ENCODE measurements at regions not wholly inside any gene's neighbourhood (a gene's known extent, or its start where the extent isn't known, plus 50 kb on each side); places are given as distances from the start of the nearest gene placed in this dataset.

DNA sequence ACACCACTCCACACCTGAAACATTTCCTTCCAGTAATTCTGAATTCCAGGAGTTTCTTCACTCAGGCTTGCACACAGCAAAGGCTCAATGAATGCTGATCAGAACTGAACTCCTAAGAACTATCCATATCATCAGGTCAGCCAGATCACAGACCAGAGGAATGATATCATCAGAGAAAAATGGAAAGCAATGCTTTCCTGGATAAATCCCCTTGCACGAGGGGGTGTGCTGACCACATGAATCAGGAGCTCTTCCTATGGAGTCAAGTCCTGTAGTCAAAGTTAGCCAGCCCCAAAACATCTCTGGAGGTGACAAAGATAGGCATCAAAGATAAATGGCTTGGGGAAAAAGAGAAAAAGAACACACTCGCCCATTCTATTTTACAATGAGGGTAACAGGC lies 83.8 kb upstream of the ACVR2A start:
- no peak overlapping the region for H3K4me2 ChIP-seq (ENCODE audit: insufficient read depth, insufficient read length, low read length)
- no peak overlapping the region for H3T11ph ChIP-seq (ENCODE audit: low read length)
- H3K23me2 ChIP-seq (ENCODE audit: insufficient read length, low read depth, low read length, poor library complexity, severe bottlenecking): no peaks in the 10 kb centered on the region
- Mint-ChIP-seq H3K27ac (no peak overlapping the region), H3K9me3 (peaks cover 10 to 16% of the 10 kb centered on the region in 2 experiments; a peak in 4 of 5 replicates), H3K4me3 (no peak overlapping the region), H3K4me1 (peaks cover 14 to 16% of the 10 kb centered on the region in 2 experiments), H3K27me3 (ENCODE audit: low read depth) (no peaks in the 10 kb centered on the region), H3K36me3 (ENCODE audit: insufficient read depth in 1 of 3, low read depth in 3 of 3) (peaks cover 7 to 22% (median 11%) of the 10 kb centered on the region in 3 experiments; a peak in 5 of 7 replicates)
- no peak overlapping the region for H2BK15ac ChIP-seq (ENCODE audit: low read depth, low read length)
- no peaks in the 10 kb centered on the region for H3K4me1 ChIP-seq (ENCODE audit: insufficient read depth, low read length)
- H3K9me3 ChIP-seq (ENCODE audit: control insufficient read depth, low read depth, low read length): no peaks in the 10 kb centered on the region
- no peak overlapping the region for H3K23ac ChIP-seq (ENCODE audit: insufficient read length, low read depth, low read length)
- no peak overlapping the region for H2BK20ac ChIP-seq (ENCODE audit: low read depth, low read length, poor library complexity, severe bottlenecking)
- H3K56ac ChIP-seq (ENCODE audit: insufficient read length, low read depth, low read length): no peak overlapping the region
- no peak overlapping the region for H3K9ac ChIP-seq (ENCODE audit: extremely low read depth, insufficient read length, low read length)
- H4K8ac ChIP-seq (replicated peaks; ENCODE audit: insufficient read length, low read depth, low read length): no peak overlapping the region
- no peaks in the 10 kb centered on the region for H4K20me1 ChIP-seq (ENCODE audit: control insufficient read depth, insufficient read depth, insufficient read length)
- no peak overlapping the region for H3K18ac ChIP-seq (ENCODE audit: insufficient read length, low read depth, low read length)
- TF ChIP-seq, protein P1, sequence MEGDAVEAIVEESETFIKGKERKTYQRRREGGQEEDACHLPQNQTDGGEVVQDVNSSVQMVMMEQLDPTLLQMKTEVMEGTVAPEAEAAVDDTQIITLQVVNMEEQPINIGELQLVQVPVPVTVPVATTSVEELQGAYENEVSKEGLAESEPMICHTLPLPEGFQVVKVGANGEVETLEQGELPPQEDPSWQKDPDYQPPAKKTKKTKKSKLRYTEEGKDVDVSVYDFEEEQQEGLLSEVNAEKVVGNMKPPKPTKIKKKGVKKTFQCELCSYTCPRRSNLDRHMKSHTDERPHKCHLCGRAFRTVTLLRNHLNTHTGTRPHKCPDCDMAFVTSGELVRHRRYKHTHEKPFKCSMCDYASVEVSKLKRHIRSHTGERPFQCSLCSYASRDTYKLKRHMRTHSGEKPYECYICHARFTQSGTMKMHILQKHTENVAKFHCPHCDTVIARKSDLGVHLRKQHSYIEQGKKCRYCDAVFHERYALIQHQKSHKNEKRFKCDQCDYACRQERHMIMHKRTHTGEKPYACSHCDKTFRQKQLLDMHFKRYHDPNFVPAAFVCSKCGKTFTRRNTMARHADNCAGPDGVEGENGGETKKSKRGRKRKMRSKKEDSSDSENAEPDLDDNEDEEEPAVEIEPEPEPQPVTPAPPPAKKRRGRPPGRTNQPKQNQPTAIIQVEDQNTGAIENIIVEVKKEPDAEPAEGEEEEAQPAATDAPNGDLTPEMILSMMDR (conservative IDR thresholded peaks at IDR 0.05): no peak
- no peak for DNase-seq
- H2AK5ac ChIP-seq (ENCODE audit: insufficient read length, low read length): no peak overlapping the region
- H2AFZ ChIP-seq (ENCODE audit: low read length): no peak overlapping the region
- H2BK120ac ChIP-seq (ENCODE audit: low read depth, low read length, poor library complexity, severe bottlenecking): no peak overlapping the region
- H3K27me3 ChIP-seq (ENCODE audit: insufficient read depth, low read length): no peaks in the 10 kb centered on the region
- no peaks in the 10 kb centered on the region for H3K79me2 ChIP-seq (ENCODE audit: insufficient read depth, low read length)
- H2BK5ac ChIP-seq (ENCODE audit: insufficient read length, low read length): no peak overlapping the region
- no peak overlapping the region for H4K91ac ChIP-seq (ENCODE audit: insufficient read length, low read depth, low read length)
- H3K79me1 ChIP-seq (ENCODE audit: insufficient read depth, low read depth, low read length, poor library complexity, severe bottlenecking): no peaks in the 10 kb centered on the region
- no CpG with 5 or more reads among the region's 2 CpGs for WGBS (ENCODE audit: extremely low coverage, insufficient read length, low lambda C conversion rate)
- no peak overlapping the region for H4K5ac ChIP-seq (ENCODE audit: insufficient read length, low read depth, low read length)
- H3K27ac ChIP-seq (ENCODE audit: insufficient read length, low read depth, low read length): no peak overlapping the region
- H3K14ac ChIP-seq (ENCODE audit: insufficient read depth, low read length): no peak overlapping the region
- H2BK12ac ChIP-seq (ENCODE audit: insufficient read length, low read depth, low read length): no peak overlapping the region
- no peak overlapping the region for H3K4ac ChIP-seq (ENCODE audit: low read depth, low read length)
